ENCODE measurements at regions not wholly inside any gene's neighbourhood (a gene's known extent, or its start where the extent isn't known, plus 50 kb on each side); places are given as distances from the start of the nearest gene placed in this dataset.

- no peak for TF ChIP-seq CTCF (conservative IDR thresholded peaks at IDR 0.05)
- TF ChIP-seq ZFX (IDR thresholded peaks at IDR 0.05), result no peak
Observed at GRCh38 chr9:96164268-96164683, 137.7 kb downstream of the HSD17B3 start.

Measured in C4-2B (cell line).